HL-60 (cell line): ENCODE measurements at regions not wholly inside any gene's neighbourhood (a gene's known extent, or its start where the extent isn't known, plus 50 kb on each side); places are given as distances from the start of the nearest gene placed in this dataset.

Source experiments
- DNase-seq, 2 experiments: peaks; one replicate each; pipeline ENCODE4 v3.0.0-alpha.2; 2010 to 2020; ENCODE audit warnings: low read depth in 1 of 2, low spot score in 1 of 2
- H3K27ac ChIP-seq: fragments of 250-450 bp; sonication (Bioruptor Pico); replicated peaks from 2 replicates; pipeline ENCODE4 v1.5.1; 2020; ENCODE audit warnings: mild to moderate bottlenecking, moderate library complexity
- H3K27me3 ChIP-seq: fragments of 250-450 bp; sonication (Bioruptor Pico); 2 replicates; pipeline ENCODE4 v1.5.1; 2021; ENCODE audit warnings: mild to moderate bottlenecking, moderate library complexity; ENCODE audit not compliant: insufficient read depth, poor library complexity, severe bottlenecking
- H3K4me3 ChIP-seq: replicated peaks from 2 replicates; pipeline ENCODE4 v1.5.1; 2011; ENCODE audit warnings: mild to moderate bottlenecking, control low read depth, low read length; ENCODE audit not compliant: insufficient read depth
- CTCF ChIP-seq: IDR thresholded peaks from one replicate; pipeline ENCODE4 v1.5.1; 2011; ENCODE audit warnings: low read length, control low read depth, inconsistent platforms; ENCODE audit not compliant: insufficient read depth
- GABPA ChIP-seq: IDR thresholded peaks from 2 replicates; pipeline ENCODE4 v1.6.1; 2012; ENCODE audit warnings: low read depth
- POLR2AphosphoS5 ChIP-seq: IDR thresholded peaks from 2 replicates; pipeline ENCODE4 v1.6.1; 2012; ENCODE audit warnings: low read depth
- SPI1 ChIP-seq: IDR thresholded peaks from 2 replicates; pipeline ENCODE4 v1.6.1; 2012; ENCODE audit warnings: low read depth, mild to moderate bottlenecking, borderline replicate concordance
- TF ChIP-seq, protein P1 (sequence below): IDR thresholded peaks from 2 replicates; pipeline ENCODE4 v1.6.1; 2012; ENCODE audit warnings: low read depth; ENCODE audit not compliant: insufficient replicate concordance

DNA sequence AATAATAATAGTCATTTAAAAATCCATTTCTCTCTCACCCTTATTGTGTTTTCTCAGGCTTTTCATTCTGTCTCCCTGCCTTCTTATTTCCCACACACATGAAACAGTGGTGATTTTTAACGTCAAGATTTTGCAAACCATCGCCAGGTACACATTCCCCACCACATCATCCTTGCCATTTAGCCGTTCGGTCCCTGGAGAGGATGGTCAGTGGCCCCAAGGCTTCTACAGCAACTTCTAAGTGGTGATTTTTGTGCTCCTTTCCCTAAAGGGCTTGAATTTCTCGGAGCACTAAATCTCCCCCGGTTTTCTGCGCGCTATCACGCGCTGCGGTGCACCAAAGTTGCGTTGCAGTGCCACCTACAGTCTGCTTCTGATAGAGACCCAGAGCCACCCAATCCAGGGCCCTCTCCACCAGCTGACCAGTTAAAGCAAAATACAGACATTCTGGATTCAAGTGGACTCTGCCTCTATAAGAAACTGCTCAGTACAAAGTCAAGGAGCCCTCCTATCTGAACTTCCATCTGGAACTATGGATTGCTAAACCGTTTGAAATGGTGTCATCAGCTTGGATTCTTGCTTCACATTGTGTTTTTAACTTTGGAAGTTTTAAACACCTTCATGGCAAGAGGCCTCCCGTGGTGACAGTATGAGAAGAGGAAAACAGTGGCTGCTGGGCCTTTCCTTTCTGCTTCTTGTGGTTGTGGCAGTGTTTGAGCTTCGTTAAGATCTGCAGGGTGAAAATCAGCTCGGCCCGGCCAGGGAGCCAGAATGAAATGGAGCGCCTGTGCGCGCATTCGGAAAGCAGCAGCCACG, 234.0 kb downstream of the SPTSSA start:
- DNase-seq, result peak; percentile 7 to 47
- TF ChIP-seq GABPA (no peak), CTCF (peak; percentile 49)
- no peak overlapping the region for H3K4me3 ChIP-seq
- H3K27ac ChIP-seq, result no peak overlapping the region
- peaks cover 4% of the 10 kb centered on the region for H3K27me3 ChIP-seq

DNA sequence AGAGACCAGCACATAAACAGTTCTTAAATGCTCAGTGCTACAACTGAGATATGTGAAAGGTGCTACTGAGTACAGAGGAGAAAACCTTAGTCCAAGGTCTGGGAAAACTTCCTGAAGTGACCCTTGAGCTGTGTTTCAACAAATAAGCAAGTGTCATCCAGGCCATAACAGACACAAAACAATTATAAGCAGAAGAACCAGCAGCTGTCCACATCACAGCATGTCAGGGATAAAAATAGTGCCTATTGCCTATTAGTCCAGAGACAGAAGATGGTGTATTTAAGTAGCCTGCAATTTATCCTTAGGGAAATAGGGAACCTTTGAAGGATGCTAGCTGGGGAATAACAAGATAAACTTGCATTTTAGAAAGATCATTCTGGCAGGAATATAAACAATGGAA, 237.8 kb downstream of the SPTSSA start:
- TF ChIP-seq CTCF, result no peak
- TF ChIP-seq POLR2AphosphoS5, result no peak
- TF ChIP-seq, protein P1, sequence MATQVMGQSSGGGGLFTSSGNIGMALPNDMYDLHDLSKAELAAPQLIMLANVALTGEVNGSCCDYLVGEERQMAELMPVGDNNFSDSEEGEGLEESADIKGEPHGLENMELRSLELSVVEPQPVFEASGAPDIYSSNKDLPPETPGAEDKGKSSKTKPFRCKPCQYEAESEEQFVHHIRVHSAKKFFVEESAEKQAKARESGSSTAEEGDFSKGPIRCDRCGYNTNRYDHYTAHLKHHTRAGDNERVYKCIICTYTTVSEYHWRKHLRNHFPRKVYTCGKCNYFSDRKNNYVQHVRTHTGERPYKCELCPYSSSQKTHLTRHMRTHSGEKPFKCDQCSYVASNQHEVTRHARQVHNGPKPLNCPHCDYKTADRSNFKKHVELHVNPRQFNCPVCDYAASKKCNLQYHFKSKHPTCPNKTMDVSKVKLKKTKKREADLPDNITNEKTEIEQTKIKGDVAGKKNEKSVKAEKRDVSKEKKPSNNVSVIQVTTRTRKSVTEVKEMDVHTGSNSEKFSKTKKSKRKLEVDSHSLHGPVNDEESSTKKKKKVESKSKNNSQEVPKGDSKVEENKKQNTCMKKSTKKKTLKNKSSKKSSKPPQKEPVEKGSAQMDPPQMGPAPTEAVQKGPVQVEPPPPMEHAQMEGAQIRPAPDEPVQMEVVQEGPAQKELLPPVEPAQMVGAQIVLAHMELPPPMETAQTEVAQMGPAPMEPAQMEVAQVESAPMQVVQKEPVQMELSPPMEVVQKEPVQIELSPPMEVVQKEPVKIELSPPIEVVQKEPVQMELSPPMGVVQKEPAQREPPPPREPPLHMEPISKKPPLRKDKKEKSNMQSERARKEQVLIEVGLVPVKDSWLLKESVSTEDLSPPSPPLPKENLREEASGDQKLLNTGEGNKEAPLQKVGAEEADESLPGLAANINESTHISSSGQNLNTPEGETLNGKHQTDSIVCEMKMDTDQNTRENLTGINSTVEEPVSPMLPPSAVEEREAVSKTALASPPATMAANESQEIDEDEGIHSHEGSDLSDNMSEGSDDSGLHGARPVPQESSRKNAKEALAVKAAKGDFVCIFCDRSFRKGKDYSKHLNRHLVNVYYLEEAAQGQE, result no peak
- no peak for TF ChIP-seq GABPA
- TF ChIP-seq SPI1, result no peak
- no peak for DNase-seq
- Histone ChIP-seq H3K4me3 (no peak overlapping the region), H3K27ac (no peak overlapping the region), H3K27me3 (peaks cover 8% of the 10 kb centered on the region)

DNA sequence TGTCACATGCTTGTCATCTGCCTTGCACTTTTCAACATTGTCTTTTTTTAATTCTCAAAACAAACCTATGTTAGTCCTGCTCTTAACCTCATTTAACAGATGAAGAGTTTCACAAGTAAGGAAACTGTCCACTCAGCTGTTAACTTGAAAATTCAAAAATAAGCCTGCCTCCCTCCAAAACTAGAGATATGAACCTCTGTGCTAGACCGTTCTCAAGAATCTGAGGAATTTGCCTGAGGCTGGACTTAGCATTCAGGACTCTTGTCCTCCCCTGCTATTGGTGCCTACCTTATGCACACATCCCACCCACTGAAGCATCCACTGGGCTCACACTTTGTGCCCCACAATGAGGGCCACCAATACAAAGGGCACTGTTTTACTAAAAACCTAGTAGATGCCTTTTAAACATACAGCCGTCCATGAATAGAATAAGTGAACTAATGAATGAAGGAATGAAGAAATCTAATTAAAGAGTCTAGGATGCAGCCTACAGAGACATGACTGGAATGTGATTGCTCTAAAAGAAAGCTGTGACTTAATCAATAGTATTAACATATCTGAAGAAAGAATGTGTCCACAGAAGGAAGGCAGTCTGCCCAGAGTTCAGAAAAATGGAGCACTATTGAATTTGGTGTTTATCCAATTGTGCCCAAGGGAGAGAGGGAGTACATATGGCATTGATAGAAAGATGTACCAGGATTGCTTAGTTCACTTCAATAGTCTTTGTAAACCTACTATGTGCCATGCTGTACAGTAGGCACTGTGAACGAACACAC, 238.5 kb downstream of the SPTSSA start:
- Histone ChIP-seq H3K4me3 (no peak overlapping the region), H3K27ac (no peak overlapping the region), H3K27me3 (peaks cover 8% of the 10 kb centered on the region)
- TF ChIP-seq, protein P1, result no peak
- no peak for TF ChIP-seq GABPA
- no peak for DNase-seq

GRCh38 chr14:34222867-34223266, 239.2 kb downstream of the SPTSSA start:
- no peak for TF ChIP-seq GABPA
- no peak for TF ChIP-seq CTCF
- TF ChIP-seq POLR2AphosphoS5, result no peak
- TF ChIP-seq SPI1, result no peak
- TF ChIP-seq, protein P1, result no peak
- DNase-seq, result no peak
- Histone ChIP-seq H3K27me3 (peaks cover 8% of the 10 kb centered on the region), H3K4me3 (no peak overlapping the region), H3K27ac (no peak overlapping the region)
